NCI-H2227 (cell line): ENCODE measurements at regions not wholly inside any gene's neighbourhood (a gene's known extent, or its start where the extent isn't known, plus 50 kb on each side); places are given as distances from the start of the nearest gene placed in this dataset.
"Not testable (repeated sequence)": the region's sequence is repeated elsewhere in the genome, so short reads cannot be mapped to it uniquely, and the experiment has no call there.

Experiments used
- DNase-seq: peaks from one replicate; lab custom pipeline; 2025; ENCODE audit not compliant: unreplicated experiment; lab: John Stamatoyannopoulos, UW

GRCh38 chr20:29319725-29320124 is 1937.7 kb upstream of the DEFB115 start:
- no peak for DNase-seq

- not testable (repeated sequence) for DNase-seq
These were observed 1937.1 kb upstream of the DEFB115 start for GRCh38 chr20:29320216-29320949.

- DNase-seq: not testable (repeated sequence)
These were observed 1933.6 kb upstream of the DEFB115 start for GRCh38 chr20:29323631-29324515.

GRCh38 chr20:29324516-29325303 is 1932.8 kb upstream of the DEFB115 start:
- DNase-seq: not testable (repeated sequence)

- no peak for DNase-seq
These were observed 1932.2 kb upstream of the DEFB115 start for GRCh38 chr20:29325304-29325640.

GRCh38 chr20:29325781-29326180 is 1931.7 kb upstream of the DEFB115 start:
- not testable (repeated sequence) for DNase-seq

- DNase-seq: no peak
These were observed 1930.9 kb upstream of the DEFB115 start for GRCh38 chr20:29326376-29327070.

- peak; percentile 53 for DNase-seq
These were observed 1929.7 kb upstream of the DEFB115 start for GRCh38 chr20:29327600-29328420.

GRCh38 chr20:29330429-29331115 is 1926.9 kb upstream of the DEFB115 start:
- DNase-seq: not testable (repeated sequence)

- no peak for DNase-seq
These were observed 1907.6 kb upstream of the DEFB115 start for GRCh38 chr20:29349836-29350235.

GRCh38 chr20:29375937-29376336 is 1881.5 kb upstream of the DEFB115 start:
- DNase-seq: not testable (repeated sequence)

- not testable (repeated sequence) for DNase-seq
These were observed 1864.6 kb upstream of the DEFB115 start for GRCh38 chr20:29392853-29393252.

- DNase-seq: no peak
These were observed 1849.3 kb upstream of the DEFB115 start for GRCh38 chr20:29408034-29408695.

- not testable (repeated sequence) for DNase-seq
These were observed 1848.8 kb upstream of the DEFB115 start for GRCh38 chr20:29408707-29409106.

- DNase-seq: not testable (repeated sequence)
These were observed 1848.2 kb upstream of the DEFB115 start for GRCh38 chr20:29409160-29409689.

- peak; percentile 13 for DNase-seq
These were observed 1847.3 kb upstream of the DEFB115 start for GRCh38 chr20:29409833-29410805.

- DNase-seq: no peak
These were observed 1846.5 kb upstream of the DEFB115 start for GRCh38 chr20:29410806-29411457.
